H1 (cell line): ENCODE measurements at regions not wholly inside any gene's neighbourhood (a gene's known extent, or its start where the extent isn't known, plus 50 kb on each side); places are given as distances from the start of the nearest gene placed in this dataset.

Source experiments
- ATF3 ChIP-seq: IDR thresholded peaks from 2 replicates; pipeline ENCODE4 v1.6.1; 2011; ENCODE audit warnings: low read depth, mild to moderate bottlenecking, low read length; ENCODE audit not compliant: insufficient read depth
- CHD7 ChIP-seq: fragments of 300-600 bp; sonication (generic); IDR thresholded peaks from 2 replicates; pipeline ENCODE4 v1.7.1; 2012; ENCODE audit warnings: low read length, moderate library complexity, mild to moderate bottlenecking, inconsistent platforms; ENCODE audit not compliant: insufficient replicate concordance
- E2F6 ChIP-seq: IDR thresholded peaks from 2 replicates; pipeline ENCODE4 v1.6.1; 2012; ENCODE audit warnings: inconsistent platforms
- GTF2F1 ChIP-seq: IDR thresholded peaks from 2 replicates; pipeline ENCODE4 v1.6.1; 2012; ENCODE audit warnings: low read depth, low read length, improper control_type of control experiment, borderline replicate concordance
- SAP30 ChIP-seq: fragments of 300-600 bp; sonication (generic); IDR thresholded peaks from 2 replicates; pipeline ENCODE4 v1.7.1; 2012; ENCODE audit warnings: low read length, moderate library complexity, mild to moderate bottlenecking, inconsistent platforms; ENCODE audit not compliant: insufficient read depth, insufficient replicate concordance
- TEAD4 ChIP-seq: IDR thresholded peaks from 2 replicates; pipeline ENCODE4 v1.6.1; 2012; ENCODE audit warnings: low read depth, low read length, inconsistent platforms, mixed read lengths

GRCh38 chr11:96486890-96487611 lies 97.2 kb downstream of the JRKL start (continued):
- TF ChIP-seq CHD7 (no peak), GTF2F1 (no peak), E2F6 (no peak), SAP30 (no peak), ATF3 (no peak), TEAD4 (no peak)
- TF ChIP-seq, all 59 proteins: peak for 0
